GM12872 (cell line): ENCODE measurements at regions not wholly inside any gene's neighbourhood (a gene's known extent, or its start where the extent isn't known, plus 50 kb on each side); places are given as distances from the start of the nearest gene placed in this dataset.

ENCODE experiments used
- TF ChIP-seq, protein P1 (sequence below): IDR thresholded peaks from 3 replicates; pipeline ENCODE4 v1.5.1; 2011; ENCODE audit warnings: low read depth, mild to moderate bottlenecking, low read length, moderate library complexity; ENCODE audit not compliant: insufficient read depth

DNA sequence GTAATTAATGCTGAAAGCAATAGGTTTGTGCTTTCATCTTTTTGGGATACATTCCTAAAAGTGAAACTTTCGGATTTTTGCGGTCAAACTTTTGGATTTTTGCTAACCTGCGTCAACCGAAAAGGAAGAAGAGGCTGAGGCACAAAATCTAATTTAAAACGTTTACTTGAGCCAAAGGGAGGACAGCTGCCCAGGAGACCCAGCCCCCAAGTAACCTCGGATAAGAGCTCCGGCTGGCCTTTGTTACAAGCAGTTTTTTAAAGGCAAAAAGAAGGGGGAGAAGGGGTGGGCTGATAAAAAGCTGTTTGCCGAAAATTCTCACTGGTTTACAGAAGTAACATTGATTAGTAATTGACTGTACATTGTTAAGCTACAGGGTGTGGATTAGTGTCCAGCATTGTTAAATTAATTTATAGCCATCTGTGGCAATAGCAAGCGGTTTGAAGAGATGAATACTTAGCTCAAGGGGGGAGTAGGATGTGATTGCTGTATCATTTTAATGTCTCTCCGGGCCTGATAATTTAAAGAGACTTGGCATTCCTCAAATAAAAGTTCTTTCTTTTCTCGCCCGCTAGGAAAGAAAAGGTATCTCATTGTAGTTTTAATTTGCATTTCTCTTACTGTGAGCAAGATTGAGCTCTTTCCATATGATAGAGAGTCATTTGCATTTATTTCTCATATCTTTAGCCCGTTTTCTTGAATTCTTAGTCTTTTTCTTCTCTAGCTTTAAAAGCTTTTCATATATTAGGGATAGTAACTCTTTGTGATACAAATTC lies 59.1 kb upstream of the USP9X start:
- TF ChIP-seq, protein P1, sequence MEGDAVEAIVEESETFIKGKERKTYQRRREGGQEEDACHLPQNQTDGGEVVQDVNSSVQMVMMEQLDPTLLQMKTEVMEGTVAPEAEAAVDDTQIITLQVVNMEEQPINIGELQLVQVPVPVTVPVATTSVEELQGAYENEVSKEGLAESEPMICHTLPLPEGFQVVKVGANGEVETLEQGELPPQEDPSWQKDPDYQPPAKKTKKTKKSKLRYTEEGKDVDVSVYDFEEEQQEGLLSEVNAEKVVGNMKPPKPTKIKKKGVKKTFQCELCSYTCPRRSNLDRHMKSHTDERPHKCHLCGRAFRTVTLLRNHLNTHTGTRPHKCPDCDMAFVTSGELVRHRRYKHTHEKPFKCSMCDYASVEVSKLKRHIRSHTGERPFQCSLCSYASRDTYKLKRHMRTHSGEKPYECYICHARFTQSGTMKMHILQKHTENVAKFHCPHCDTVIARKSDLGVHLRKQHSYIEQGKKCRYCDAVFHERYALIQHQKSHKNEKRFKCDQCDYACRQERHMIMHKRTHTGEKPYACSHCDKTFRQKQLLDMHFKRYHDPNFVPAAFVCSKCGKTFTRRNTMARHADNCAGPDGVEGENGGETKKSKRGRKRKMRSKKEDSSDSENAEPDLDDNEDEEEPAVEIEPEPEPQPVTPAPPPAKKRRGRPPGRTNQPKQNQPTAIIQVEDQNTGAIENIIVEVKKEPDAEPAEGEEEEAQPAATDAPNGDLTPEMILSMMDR = no peak

DNA sequence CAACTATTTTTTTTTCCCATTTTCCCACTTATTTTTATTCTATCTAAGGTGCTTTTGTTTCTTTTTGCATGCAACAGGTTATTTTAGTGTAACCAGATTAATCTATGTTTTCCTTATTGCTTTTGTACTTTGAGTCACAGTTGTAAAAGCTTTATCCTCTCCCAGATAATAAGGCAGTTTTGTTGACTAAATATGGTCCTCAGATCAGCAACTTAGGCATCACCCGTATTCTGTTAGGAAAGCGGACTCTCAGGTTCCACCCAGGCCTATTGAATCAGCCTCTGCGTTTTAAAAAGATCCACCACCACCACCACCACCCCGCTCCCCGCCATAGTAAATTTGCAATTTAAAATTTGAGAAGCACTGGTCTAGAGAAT lies 58.6 kb upstream of the USP9X start:
- TF ChIP-seq, protein P1 = no peak

DNA sequence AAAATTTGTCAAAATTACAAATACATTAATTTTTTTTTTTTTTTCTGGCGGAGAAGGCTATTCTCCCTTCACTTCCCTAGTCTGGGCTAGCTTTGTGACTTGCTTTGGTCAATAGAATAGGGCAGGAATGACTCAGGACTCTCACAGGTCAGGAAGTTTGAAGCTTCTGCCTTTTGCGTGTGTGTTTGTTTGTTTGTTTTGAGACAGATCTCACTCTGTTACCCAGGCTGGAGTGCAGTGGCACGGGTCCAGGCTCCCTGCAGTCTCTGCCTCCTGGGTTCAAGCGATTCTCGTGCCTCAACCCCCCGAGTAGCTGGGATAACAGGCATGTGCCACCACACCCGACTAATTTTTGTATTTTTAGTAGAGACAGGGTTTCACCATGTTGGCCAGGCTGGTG lies 55.9 kb upstream of the USP9X start:
- TF ChIP-seq, protein P1 = no peak

DNA sequence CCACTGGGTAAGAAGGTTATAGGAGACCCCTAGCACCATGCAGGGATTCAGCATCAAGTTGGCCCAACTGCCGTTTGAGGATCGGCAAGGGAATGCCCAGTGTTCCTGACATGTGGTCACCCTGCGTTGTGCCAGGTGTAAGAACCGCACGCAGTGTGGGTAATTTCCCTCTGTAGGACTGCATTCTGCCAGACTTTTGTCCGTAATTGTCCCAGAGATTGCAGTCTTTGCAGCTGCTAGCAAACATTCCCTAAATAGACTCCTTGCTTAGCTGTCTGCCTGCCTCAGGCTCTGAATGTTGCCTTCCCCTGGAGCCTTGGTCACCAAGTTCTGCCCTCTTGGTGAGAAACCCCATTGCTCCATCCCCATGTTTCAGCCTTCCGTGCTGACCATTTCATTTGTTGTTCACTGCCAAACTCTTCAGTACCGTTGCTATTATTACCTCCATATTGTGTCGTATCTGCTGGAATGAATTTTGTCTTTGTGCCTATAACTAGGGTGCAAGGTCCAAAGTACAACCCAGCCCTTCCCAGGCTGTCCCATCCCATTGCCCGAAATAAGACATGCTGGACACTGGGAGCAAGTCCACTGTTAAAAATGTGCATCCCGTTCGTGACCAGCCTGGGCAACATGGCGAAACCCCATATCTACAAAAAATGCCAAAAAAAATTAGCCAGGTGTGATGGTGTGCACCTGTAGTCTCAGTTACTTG lies 53.8 kb upstream of the USP9X start:
- TF ChIP-seq, protein P1 = no peak

DNA sequence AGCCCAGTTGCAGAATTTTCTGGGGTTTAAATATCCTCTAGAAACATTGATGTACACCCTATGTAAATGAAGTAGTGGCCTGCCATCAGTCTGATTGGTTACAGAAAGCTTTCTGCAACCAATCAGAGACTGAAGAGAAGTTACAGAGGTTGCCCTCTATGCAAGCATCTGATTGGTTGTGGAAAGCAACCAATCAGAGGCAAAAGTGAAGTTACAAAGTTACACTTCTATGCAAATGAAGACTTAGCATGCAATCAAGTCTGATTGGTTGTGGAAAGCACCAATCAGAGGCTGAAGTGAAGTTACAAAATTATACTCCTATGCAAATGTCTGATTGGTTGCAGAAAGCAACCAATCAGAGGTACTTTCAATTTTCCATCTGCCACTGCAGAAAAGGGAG lies 51.9 kb upstream of the USP9X start:
- TF ChIP-seq, protein P1 = no peak
